Tibial nerve (tissue), 4 donors: ENCODE measurements at regions not wholly inside any gene's neighbourhood (a gene's known extent, or its start where the extent isn't known, plus 50 kb on each side); places are given as distances from the start of the nearest gene placed in this dataset.

ENCODE experiments used
- EP300 ChIP-seq, 2 donors: sonication (generic); formaldehyde crosslinking; IDR thresholded peaks; one replicate each; pipeline ENCODE4 v1.6.1; 2017; ENCODE audit warnings: antibody characterized with exemption in 2 of 2, mild to moderate bottlenecking in 1 of 2
- POLR2A ChIP-seq, 2 donors: fragments of 450-650 bp; IDR thresholded peaks; one replicate each; pipeline ENCODE4 v1.6.1; 2017; ENCODE audit warnings: antibody characterized with exemption in 2 of 2, mild to moderate bottlenecking in 2 of 2, moderate library complexity in 2 of 2
- TF ChIP-seq, protein P1 (sequence below), 5 experiments: fragments of 200-600 bp in 3 of 5; fragments of 450-650 bp in 2 of 5; sonication (generic) in 3 of 5; IDR thresholded peaks; one replicate each; pipeline ENCODE4 v1.5.1; 2016 to 2019; ENCODE audit warnings: antibody characterized with exemption in 5 of 5, mild to moderate bottlenecking in 3 of 5, moderate library complexity in 2 of 5

DNA sequence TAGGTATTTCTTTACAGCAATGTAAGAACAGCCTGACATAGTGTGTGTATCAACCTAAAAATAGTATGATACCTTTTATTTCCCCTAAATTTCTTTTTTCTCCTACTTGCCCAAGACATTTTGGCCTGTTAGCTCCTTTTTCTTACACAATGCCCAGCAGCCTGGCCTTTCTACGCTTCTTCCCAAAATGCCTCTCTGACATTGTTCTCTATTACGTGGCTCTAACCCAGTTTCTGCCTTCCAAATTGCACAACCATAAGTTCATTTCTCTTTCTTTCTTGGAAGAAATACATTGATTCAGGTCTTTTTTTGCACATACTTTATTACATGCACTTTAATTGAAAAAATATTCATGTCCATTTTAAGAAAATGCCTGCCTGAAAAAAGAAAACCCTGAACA, 408.2 kb downstream of the PRR16 start:
- TF ChIP-seq, protein P1, sequence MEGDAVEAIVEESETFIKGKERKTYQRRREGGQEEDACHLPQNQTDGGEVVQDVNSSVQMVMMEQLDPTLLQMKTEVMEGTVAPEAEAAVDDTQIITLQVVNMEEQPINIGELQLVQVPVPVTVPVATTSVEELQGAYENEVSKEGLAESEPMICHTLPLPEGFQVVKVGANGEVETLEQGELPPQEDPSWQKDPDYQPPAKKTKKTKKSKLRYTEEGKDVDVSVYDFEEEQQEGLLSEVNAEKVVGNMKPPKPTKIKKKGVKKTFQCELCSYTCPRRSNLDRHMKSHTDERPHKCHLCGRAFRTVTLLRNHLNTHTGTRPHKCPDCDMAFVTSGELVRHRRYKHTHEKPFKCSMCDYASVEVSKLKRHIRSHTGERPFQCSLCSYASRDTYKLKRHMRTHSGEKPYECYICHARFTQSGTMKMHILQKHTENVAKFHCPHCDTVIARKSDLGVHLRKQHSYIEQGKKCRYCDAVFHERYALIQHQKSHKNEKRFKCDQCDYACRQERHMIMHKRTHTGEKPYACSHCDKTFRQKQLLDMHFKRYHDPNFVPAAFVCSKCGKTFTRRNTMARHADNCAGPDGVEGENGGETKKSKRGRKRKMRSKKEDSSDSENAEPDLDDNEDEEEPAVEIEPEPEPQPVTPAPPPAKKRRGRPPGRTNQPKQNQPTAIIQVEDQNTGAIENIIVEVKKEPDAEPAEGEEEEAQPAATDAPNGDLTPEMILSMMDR (IDR thresholded peaks at IDR 0.05), result no peak
- no peak for TF ChIP-seq POLR2A (IDR thresholded peaks at IDR 0.05)
- no peak for TF ChIP-seq EP300 (IDR thresholded peaks at IDR 0.05)
